NOMO-1 treated with DMSO at 0.1 percent for 48 hours (cell line): ENCODE measurements at regions not wholly inside any gene's neighbourhood (a gene's known extent, or its start where the extent isn't known, plus 50 kb on each side); places are given as distances from the start of the nearest gene placed in this dataset.

Experiments
- DNase-seq: peaks from one replicate; lab custom pipeline; 2025; ENCODE audit not compliant: unreplicated experiment; lab: John Stamatoyannopoulos, UW

DNA sequence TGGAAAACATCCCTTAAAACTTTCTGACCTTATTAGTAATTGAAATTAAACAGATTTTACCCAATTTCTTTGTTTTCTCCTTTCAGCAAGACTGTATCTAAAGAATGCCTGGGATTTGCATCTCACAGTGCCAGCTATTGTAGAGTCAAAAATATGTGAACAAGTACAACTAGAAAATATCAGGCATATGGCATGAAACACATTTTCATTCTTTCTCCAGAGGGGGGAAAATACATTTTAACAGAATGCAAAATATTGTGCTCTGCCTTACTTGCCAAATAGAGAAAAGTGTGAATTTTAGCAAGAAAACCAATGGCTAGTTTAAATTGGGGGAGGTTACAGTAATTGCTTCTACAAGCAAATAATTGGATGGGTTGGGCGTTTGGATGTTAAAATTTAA, 366.6 kb upstream of the FIGN start:
- no peak for DNase-seq

- DNase-seq: no peak
These were observed 355.9 kb upstream of the FIGN start for GRCh38 chr2:164091673-164092072.

- no peak for DNase-seq
These were observed 354.7 kb upstream of the FIGN start for GRCh38 chr2:164090533-164090932.

DNA sequence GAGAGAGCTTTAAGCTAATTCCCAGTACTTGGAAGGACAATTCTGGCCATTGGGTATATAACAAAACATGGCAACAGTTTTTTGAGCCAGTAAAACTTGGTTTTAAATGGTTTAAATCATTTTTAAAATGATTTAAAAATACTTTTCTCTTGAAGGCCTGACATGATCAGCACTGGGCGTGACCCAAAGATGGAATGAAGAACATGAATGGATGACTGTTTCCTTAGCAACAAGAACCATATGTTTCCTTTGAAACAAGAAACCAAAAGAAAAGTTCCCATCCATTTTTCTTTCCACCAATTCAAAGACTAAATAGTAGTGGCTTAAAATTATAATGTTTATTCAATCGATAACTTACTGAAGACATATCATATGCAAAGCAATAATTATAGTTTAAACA, 348.3 kb upstream of the FIGN start:
- DNase-seq: no peak

- DNase-seq: no peak
These were observed 344.7 kb upstream of the FIGN start for GRCh38 chr2:164080486-164080885.

- DNase-seq: no peak
These were observed 343.4 kb upstream of the FIGN start for GRCh38 chr2:164079258-164079657.

GRCh38 chr2:164078421-164078820, 342.6 kb upstream of the FIGN start:
- DNase-seq: no peak

DNA sequence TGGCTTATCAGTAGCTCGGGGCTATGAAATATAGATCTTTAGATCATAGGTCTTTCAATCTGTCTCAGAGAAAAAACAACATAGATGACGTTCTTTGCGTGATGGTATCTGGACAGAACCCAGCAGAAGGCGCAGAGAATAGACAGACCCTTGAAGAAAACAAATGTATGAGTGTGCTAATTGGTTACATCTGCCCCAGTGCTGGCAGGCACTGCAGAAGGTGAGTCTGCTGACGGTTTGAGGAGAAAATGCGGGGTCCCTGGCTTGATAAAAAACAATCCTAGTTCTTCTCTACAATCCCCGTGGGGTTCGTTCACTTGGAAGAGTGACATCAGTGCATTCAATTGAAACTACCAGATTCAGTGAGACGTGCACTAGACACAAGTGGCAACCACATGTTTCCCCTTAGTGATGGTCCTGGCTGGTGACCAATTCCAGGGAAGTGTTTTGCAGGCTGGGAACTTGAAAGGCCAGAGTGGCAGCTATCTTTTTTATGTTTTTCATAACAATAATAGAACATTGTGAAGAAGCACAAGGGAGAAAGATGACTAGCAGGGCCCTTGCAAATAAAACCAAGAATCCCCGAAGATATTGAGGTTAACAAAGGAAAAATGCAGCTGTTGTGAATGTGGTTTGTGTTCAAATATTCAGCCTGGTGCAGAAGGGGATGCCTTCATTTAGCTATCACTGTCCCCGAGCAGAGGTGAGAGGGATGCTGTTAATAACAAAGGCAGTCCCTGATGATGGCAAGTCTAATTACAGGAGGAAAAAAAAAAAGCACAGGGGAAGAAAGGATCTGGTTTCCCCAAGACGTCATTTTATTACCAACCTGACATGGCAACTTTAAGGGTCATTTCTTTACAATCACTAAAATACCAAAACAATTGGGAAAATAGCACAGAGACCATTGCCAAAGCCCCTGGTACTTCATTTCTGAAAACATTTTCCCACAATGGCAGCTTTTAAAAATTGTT, 337.6 kb upstream of the FIGN start:
- DNase-seq: no peak

- DNase-seq: no peak
These were observed 333.7 kb upstream of the FIGN start for GRCh38 chr2:164069540-164069939.

- DNase-seq: no peak
These were observed 332.3 kb upstream of the FIGN start for GRCh38 chr2:164068063-164068462.

DNA sequence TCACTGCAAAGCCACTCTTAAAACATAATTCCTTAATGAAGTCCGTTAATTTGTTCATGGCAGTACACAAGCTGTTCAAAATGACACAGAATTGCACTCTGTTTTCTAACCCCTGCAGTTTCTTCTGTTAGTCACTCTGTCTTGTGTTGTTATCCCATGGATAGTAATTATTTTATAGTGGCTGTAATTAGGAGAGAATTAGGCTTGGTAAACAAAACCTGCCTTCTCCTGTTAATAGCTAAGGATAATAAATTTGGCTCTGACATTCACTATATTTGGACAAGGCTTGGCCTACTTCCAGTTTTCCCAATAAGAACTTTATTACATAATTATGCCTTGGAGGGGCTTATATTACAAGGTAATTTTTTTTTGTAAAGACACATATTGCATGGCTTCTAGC, 330.3 kb upstream of the FIGN start:
- DNase-seq: no peak

- DNase-seq: no peak
These were observed 329.2 kb upstream of the FIGN start for GRCh38 chr2:164065038-164065437.

GRCh38 chr2:164061129-164061746, 325.4 kb upstream of the FIGN start:
- peak; percentile 16 for DNase-seq

DNA sequence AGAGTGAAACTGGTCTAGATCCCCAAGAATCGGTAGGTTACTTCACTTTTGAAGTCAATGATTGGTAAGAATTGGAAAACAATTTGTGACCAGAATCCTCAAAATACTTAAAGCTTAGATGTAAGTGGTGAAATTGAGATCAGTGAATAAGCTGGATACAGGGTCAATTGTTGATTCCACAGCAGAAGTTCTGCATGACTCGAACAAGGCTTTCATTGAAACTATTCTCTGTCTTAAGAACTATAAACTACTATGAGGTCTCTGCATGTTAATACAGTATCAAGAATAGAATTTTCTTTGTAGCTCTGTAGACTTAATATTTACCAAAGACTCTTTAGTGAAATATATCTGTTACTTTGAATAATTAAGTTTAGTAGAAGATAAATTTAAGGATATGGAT, 324.2 kb upstream of the FIGN start:
- no peak for DNase-seq

GRCh38 chr2:164055623-164056022, 319.8 kb upstream of the FIGN start:
- no peak for DNase-seq

DNA sequence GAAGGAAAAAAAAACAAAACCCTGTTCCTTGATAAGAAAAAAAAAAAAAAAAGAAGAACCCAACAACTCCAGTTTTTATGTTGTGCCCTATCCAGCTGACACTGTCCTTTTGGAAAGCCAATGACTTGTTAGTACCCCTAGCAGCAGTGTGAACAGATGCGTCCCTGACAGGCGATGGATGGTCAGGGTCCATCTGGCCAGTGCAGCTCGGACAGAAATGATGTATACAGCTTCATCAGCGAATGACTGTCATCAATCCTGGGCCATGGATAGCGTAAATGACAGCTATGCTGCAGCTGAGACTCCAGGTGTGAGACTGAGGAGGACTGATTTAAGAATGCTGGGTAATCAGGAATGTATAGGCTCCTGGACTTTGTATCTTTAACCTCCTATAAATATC, 318.8 kb upstream of the FIGN start:
- DNase-seq: no peak

GRCh38 chr2:164053021-164053420, 317.2 kb upstream of the FIGN start:
- no peak for DNase-seq

GRCh38 chr2:164052006-164052405, 316.2 kb upstream of the FIGN start:
- no peak for DNase-seq

DNA sequence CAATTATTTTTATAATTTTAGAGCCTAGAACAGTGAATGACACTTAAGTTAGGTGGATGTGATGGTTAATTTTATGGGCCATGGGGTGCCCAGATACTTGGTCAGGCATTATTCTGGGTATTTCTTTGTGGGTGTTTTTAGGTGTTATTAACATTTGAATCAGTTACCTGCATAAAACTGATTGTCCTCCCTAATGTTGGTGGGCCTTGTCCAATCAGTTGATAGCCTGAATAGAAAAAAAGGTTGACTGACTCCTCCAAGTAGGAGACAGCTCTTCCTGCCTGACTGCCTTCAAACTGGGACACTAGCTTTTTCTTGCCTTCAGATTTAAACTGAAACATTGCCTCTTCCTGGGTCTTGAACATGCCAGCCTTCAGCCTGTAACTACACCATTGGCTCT, 312.9 kb upstream of the FIGN start:
- no peak for DNase-seq

GRCh38 chr2:164046040-164046439, 310.2 kb upstream of the FIGN start:
- DNase-seq: no peak

GRCh38 chr2:164044622-164045021, 308.8 kb upstream of the FIGN start:
- no peak for DNase-seq

DNA sequence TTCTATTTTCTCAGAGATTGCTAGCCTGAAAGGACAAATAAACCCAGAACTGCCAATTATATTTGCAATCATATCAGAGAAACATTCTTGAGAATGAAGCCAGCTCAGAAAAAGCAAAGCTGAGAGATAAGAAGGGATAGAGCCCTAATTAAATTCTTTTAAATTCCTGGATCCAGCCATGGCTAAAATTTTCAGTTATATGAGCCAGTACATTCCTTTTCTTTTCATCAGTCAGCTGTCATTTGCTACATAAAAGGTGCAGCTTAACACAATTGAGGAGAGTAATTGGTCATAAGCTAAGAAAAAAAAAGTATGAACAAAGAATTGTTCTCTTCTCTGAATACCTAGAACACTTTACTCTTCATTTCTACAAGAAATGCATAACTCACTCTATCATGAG, 303.5 kb upstream of the FIGN start:
- DNase-seq: no peak
